ENCODE measurements at regions not wholly inside any gene's neighbourhood (a gene's known extent, or its start where the extent isn't known, plus 50 kb on each side); places are given as distances from the start of the nearest gene placed in this dataset.

- Histone ChIP-seq H2AK5ac (ENCODE audit: low read depth, low read length) (no peak overlapping the region), H3K9ac (replicated peaks in 1 of 4; ENCODE audit: extremely low read depth in 1 of 4, low read depth in 3 of 4, low read length in 3 of 4) (no peak overlapping the region)
- FAIRE-seq, result no peak
Observed at GRCh38 chr4:95758001-95758400, 81.9 kb upstream of the PDHA2 start.

More at GRCh38 chr4:95758001-95758400, 81.9 kb upstream of the PDHA2 start:
- Histone ChIP-seq H3K4me3 (ENCODE audit: extremely low read depth in 1 of 4, insufficient read depth in 2 of 4, low read depth in 3 of 4, low read length in 4 of 4) (no peak overlapping the region), H3K23ac (ENCODE audit: insufficient read length) (no peak overlapping the region), H3K27me3 (replicated peaks in 1 of 4; ENCODE audit: control insufficient read depth in 3 of 4, extremely low read depth in 1 of 4, insufficient read depth in 3 of 4, low read length in 3 of 4) (no peaks in the 10 kb centered on the region), H3K36me3 (ENCODE audit: control insufficient read depth in 2 of 4, insufficient read depth in 4 of 4, low read length in 3 of 4) (no peaks in the 10 kb centered on the region), H2BK5ac (ENCODE audit: low read depth, low read length) (no peak overlapping the region), H4K91ac (replicated peaks; ENCODE audit: insufficient read length, low read length) (no peak overlapping the region), H3K4ac (replicated peaks; ENCODE audit: insufficient read length, low read depth, low read length) (no peak overlapping the region), H3K14ac (ENCODE audit: insufficient read length) (no peak overlapping the region), H2BK12ac (ENCODE audit: low read depth, low read length) (no peak overlapping the region), H3K56ac (replicated peaks; ENCODE audit: insufficient read length, low read depth, low read length) (no peak overlapping the region), H3K18ac (ENCODE audit: extremely low read depth, low read length) (no peak overlapping the region), H4K8ac (ENCODE audit: extremely low read depth, insufficient read depth, low read length) (no peak overlapping the region), H3K9me3 (ENCODE audit: insufficient read depth in 2 of 2, low read depth in 1 of 2, low read length in 1 of 2) (no peaks in the 10 kb centered on the region), H3K4me2 (ENCODE audit: insufficient read depth in 1 of 2, low read depth in 2 of 2, low read length in 2 of 2) (no peak overlapping the region), H4K20me1 (replicated peaks in 1 of 2; ENCODE audit: control insufficient read depth in 1 of 2, insufficient read depth in 2 of 2, low read length in 2 of 2) (no peaks in the 10 kb centered on the region), H3K23me2 (ENCODE audit: low read depth, low read length) (no peaks in the 10 kb centered on the region), H2BK15ac (ENCODE audit: low read length) (no peak overlapping the region), H3K79me1 (ENCODE audit: low read depth, low read length) (no peaks in the 10 kb centered on the region), H2AFZ (ENCODE audit: low read length) (no peak overlapping the region), H2BK20ac (ENCODE audit: low read length) (no peak overlapping the region), H4K5ac (ENCODE audit: insufficient read length, low read depth, low read length) (no peak overlapping the region), H3K27ac (ENCODE audit: low read depth, low read length) (no peak overlapping the region), H3K4me1 (replicated peaks in 1 of 4; ENCODE audit: control insufficient read depth in 3 of 4, insufficient read depth in 4 of 4, low read length in 3 of 4) (peaks cover 0 to 15% (median 0%) of the 10 kb centered on the region in 4 experiments; a peak in 2 of 7 replicates), H3K79me2 (ENCODE audit: control insufficient read depth in 1 of 2, insufficient read depth in 2 of 2, low read length in 2 of 2) (no peaks in the 10 kb centered on the region), H2BK120ac (replicated peaks; ENCODE audit: low read depth, low read length) (no peak overlapping the region)
- CTCF ChIA-PET (ENCODE audit: partially characterized antibody), result no interaction called here
- POLR2A ChIA-PET (ENCODE audit: partially characterized antibody), result no interaction called here
- DNase-seq (ENCODE audit: low read depth in 1 of 2, low spot score in 2 of 2), result no peak
- TF ChIP-seq BRCA1 (IDR thresholded peaks at IDR 0.05; ENCODE audit: low read depth, low read length) (no peak), NANOG (IDR thresholded peaks at IDR 0.05; ENCODE audit: insufficient read depth, low read depth, low read length, poor library complexity, severe bottlenecking) (no peak), SP4 (IDR thresholded peaks at IDR 0.05; ENCODE audit: low read length) (no peak), HDAC2 (IDR thresholded peaks at IDR 0.05; ENCODE audit: borderline replicate concordance in 1 of 2, low read depth in 2 of 2, low read length in 2 of 2) (no peak), CTCF (IDR thresholded peaks at IDR 0.05; ENCODE audit: control extremely low read depth in 1 of 3, insufficient read depth in 1 of 3, low read depth in 1 of 3, low read length in 3 of 3) (no peak), SAP30 (IDR thresholded peaks at IDR 0.05; ENCODE audit: insufficient read depth, insufficient replicate concordance, low read length) (no peak), CBX5 (IDR thresholded peaks at IDR 0.05; ENCODE audit: low read depth, low read length) (no peak), FOSL1 (IDR thresholded peaks at IDR 0.05; ENCODE audit: insufficient read depth, low read depth, low read length) (no peak), RBBP5 (IDR thresholded peaks at IDR 0.05; ENCODE audit: borderline replicate concordance, low read depth, low read length) (no peak), POLR2AphosphoS5 (IDR thresholded peaks at IDR 0.05; ENCODE audit: low read depth, low read length) (no peak), CEBPB (IDR thresholded peaks at IDR 0.05; ENCODE audit: low read depth, low read length) (no peak), RAD21 (IDR thresholded peaks at IDR 0.05 in 1 of 2, conservative IDR thresholded peaks at IDR 0.05 in 1 of 2; ENCODE audit: low read depth in 2 of 2, low read length in 2 of 2) (no peak)
